Right lobe of liver (tissue), 6 donors: ENCODE measurements at regions not wholly inside any gene's neighbourhood (a gene's known extent, or its start where the extent isn't known, plus 50 kb on each side); places are given as distances from the start of the nearest gene placed in this dataset.

Source experiments
- ATAC-seq, 4 donors: fragments of 200-7000 bp; cut with Tn5 transposase; one replicate each; pipeline ENCODE4 v1.9.1; 2020; ENCODE audit warnings: mild to moderate bottlenecking in 4 of 4, moderate library complexity in 4 of 4
- DNase-seq, 3 donors: peaks; one replicate each; pipeline ENCODE4 v3.0.0-alpha.2; 2020
- H3K27ac ChIP-seq, 3 donors: fragments of 200-600 bp; one replicate each; pipeline ENCODE4 v1.8.0; 2022
- H3K27me3 ChIP-seq, 2 donors: fragments of 200-600 bp; one replicate each; pipeline ENCODE4 v1.8.0; 2022
- H3K36me3 ChIP-seq, 4 donors: fragments of 200-600 bp; sonication (generic) in 1 of 4; one replicate each; pipeline versions ENCODE4 v1.5.1 to v1.8.0; 2017 to 2022; ENCODE audit warnings: control low read depth in 1 of 4
- H3K4me1 ChIP-seq, 4 donors: fragments of 200-600 bp; sonication (generic) in 1 of 4; one replicate each; pipeline versions ENCODE4 v1.5.1 to v1.8.0; 2017 to 2022; ENCODE audit warnings: control low read depth in 1 of 4
- H3K4me3 ChIP-seq, 3 donors: fragments of 200-600 bp; one replicate each; pipeline ENCODE4 v1.8.0; 2022
- H3K9me3 ChIP-seq, 4 donors: fragments of 200-600 bp; sonication (generic) in 1 of 4; one replicate each; pipeline versions ENCODE4 v1.5.1 to v1.8.0; 2017 to 2022; ENCODE audit warnings: control low read depth in 1 of 4
- POLR2A ChIP-seq: fragments of 450-650 bp; IDR thresholded peaks from one replicate; pipeline ENCODE4 v1.6.1; 2017; ENCODE audit warnings: antibody characterized with exemption, mild to moderate bottlenecking
- WGBS: methylation state at CpG from one replicate; pipeline ENCODE4 v1.1.6; 2018; ENCODE audit warnings: low coverage, low lambda C conversion rate; ENCODE audit not compliant: insufficient coverage; ENCODE audit errors: missing lambda C conversion rate; 5-methylcytosine and 5-hydroxymethylcytosine counted together
- intact Hi-C, 2 donors: fragments of 100-400 bp; cut with DNase I; formaldehyde crosslinking; loops; one replicate each; pipeline versions ENCODE4 v1.11.2 to v1.14.1; 2022
- TF ChIP-seq, protein P1 (sequence below), 4 donors: fragments of 200-600 bp in 3 of 4; fragments of 450-650 bp in 1 of 4; IDR thresholded peaks; one replicate each; pipeline versions ENCODE4 v1.5.1 to v1.8.0; 2016 to 2022; ENCODE audit warnings: antibody characterized with exemption in 4 of 4, mild to moderate bottlenecking in 2 of 4
- donor health status: DM: no; HTN: yes; CAD: no.
- donor health status: DM: no; HTN: no; CAD: no.
- donor health status: DM: no; HTN: no; CAD: no.
- donor health status: DM: no; HTN: yes; CAD: no.
- donor health status: DM: no; HTN: yes; CAD: no.

GRCh38 chr2:237264480-237265219, 149.3 kb downstream of the COL6A3 start:
- DNase-seq (no peak), ATAC-seq (no peak)
- no peak overlapping the region for H3K27ac ChIP-seq
- TF ChIP-seq, protein P1, sequence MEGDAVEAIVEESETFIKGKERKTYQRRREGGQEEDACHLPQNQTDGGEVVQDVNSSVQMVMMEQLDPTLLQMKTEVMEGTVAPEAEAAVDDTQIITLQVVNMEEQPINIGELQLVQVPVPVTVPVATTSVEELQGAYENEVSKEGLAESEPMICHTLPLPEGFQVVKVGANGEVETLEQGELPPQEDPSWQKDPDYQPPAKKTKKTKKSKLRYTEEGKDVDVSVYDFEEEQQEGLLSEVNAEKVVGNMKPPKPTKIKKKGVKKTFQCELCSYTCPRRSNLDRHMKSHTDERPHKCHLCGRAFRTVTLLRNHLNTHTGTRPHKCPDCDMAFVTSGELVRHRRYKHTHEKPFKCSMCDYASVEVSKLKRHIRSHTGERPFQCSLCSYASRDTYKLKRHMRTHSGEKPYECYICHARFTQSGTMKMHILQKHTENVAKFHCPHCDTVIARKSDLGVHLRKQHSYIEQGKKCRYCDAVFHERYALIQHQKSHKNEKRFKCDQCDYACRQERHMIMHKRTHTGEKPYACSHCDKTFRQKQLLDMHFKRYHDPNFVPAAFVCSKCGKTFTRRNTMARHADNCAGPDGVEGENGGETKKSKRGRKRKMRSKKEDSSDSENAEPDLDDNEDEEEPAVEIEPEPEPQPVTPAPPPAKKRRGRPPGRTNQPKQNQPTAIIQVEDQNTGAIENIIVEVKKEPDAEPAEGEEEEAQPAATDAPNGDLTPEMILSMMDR (IDR thresholded peaks at IDR 0.05), result no peak
- TF ChIP-seq POLR2A, result no peak
- intact Hi-C loops, result no loop called here
- no peaks in the 10 kb centered on the region for H3K27me3 ChIP-seq
- no peaks in the 10 kb centered on the region for H3K4me1 ChIP-seq
- H3K36me3 ChIP-seq, result no peaks in the 10 kb centered on the region
- no peaks in the 10 kb centered on the region for H3K9me3 ChIP-seq
- 70% methylated on average over 9 of the region's 18 CpGs for WGBS
- H3K4me3 ChIP-seq, result no peak overlapping the region

GRCh38 chr2:237268004-237268708, 145.8 kb downstream of the COL6A3 start:
- TF ChIP-seq, protein P1 (IDR thresholded peaks at IDR 0.05), result no peak
- no peak for TF ChIP-seq POLR2A
- Histone ChIP-seq H3K27ac (no peak overlapping the region), H3K27me3 (no peaks in the 10 kb centered on the region), H3K4me3 (no peak overlapping the region), H3K36me3 (no peaks in the 10 kb centered on the region), H3K4me1 (no peaks in the 10 kb centered on the region), H3K9me3 (no peaks in the 10 kb centered on the region)
- intact Hi-C loops, result no loop called here
- DNase-seq (no peak), ATAC-seq (no peak)
- 78% methylated on average over 6 of the region's 7 CpGs for WGBS

DNA sequence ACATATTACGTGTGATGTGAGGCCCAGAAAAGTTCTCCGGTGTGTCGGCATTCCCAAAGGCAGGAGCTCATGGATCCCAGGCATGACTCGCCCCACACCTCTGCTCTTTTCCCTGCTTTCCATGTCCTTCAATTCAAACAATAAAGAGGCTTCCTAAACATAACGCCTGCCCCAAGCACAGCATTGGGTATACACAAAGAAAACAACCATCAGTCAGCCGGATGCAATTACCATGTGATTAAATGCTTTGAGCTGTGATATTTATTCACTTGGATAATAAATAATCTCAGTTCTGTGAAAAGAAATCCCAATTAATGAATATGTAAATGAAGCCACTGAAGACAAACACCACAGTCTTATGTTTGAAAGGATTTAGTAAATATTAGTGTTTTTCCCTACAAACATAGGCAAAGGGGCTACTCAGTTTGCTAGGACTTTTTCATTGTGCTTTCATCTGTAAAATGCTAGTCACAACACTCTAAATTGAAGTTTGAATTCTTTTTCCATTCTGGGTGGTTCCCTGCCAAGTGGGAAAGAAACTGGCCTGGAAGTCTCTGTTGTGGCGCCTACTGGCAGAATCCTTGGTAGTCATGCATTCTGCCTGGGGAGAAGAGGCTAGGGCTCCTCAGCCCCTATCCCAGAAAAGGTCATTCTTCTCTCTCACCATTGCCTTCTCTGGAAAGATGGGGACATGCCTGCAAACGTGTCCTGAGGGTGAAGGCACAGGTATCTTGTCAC, 144.7 kb downstream of the COL6A3 start:
- Histone ChIP-seq H3K27me3 (no peaks in the 10 kb centered on the region), H3K36me3 (no peaks in the 10 kb centered on the region), H3K27ac (no peak overlapping the region), H3K4me1 (no peaks in the 10 kb centered on the region), H3K9me3 (no peaks in the 10 kb centered on the region), H3K4me3 (no peak overlapping the region)
- DNase-seq (no peak), ATAC-seq (no peak)
- TF ChIP-seq, protein P1 (IDR thresholded peaks at IDR 0.05), result no peak
- TF ChIP-seq POLR2A, result no peak
- intact Hi-C loops, result no loop called here
- WGBS, result 66% methylated on average over 8 of the region's 8 CpGs

DNA sequence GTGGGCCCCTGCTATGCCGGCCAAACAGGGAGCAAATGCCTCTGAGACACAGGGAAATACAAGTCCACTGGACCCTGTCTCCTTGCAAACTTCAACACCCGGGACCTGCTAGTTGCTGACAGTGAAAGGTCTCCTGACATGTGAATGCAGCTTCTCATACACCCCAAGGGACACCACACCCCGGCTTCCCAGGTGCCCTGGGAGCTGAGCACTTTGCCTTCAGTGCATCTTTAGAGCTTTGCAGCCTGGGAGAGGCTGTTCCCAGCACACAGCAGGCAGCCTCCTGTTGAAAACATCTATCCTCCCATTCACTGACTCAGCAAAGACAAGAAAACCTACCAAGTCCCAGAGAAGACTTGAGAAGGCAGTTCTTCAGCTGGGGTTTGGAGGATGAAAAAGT, 143.4 kb downstream of the COL6A3 start:
- Histone ChIP-seq H3K27ac (no peak overlapping the region), H3K9me3 (no peaks in the 10 kb centered on the region), H3K36me3 (no peaks in the 10 kb centered on the region), H3K27me3 (no peaks in the 10 kb centered on the region), H3K4me3 (no peak overlapping the region), H3K4me1 (no peaks in the 10 kb centered on the region)
- WGBS, result 40% methylated on average over 1 of the region's 3 CpGs
- DNase-seq (no peak), ATAC-seq (no peak)
- intact Hi-C loops, result no loop called here
- TF ChIP-seq, protein P1 (IDR thresholded peaks at IDR 0.05), result no peak
- TF ChIP-seq POLR2A, result no peak
